GM19467 (cell line): ENCODE measurements at regions not wholly inside any gene's neighbourhood (a gene's known extent, or its start where the extent isn't known, plus 50 kb on each side); places are given as distances from the start of the nearest gene placed in this dataset.

ENCODE experiments used
- ATAC-seq: cut with Tn5 transposase; IDR thresholded peaks from one replicate; pipeline ENCODE4 v1.9.1; 2021; ENCODE audit warnings: mild to moderate bottlenecking, moderate library complexity; ENCODE audit not compliant: unreplicated experiment

DNA sequence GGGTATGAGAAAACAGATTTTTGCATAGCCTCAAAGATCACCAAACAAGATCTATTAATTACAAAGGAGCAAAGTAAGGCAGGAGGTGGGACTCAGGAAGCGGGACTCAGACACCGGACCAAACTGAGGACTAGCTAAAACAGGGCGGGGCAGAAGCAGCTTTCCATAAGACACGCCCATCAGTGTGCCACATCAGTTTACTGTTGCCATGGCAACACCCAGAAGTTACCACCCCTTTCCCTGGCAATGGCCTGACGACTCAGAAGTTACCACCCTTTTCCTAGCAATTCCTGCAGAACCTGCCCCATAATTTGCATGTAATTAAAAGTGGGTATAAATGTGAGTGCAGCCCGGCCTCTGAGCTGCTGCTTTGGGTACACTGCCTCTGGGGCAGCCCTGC lies 173.9 kb downstream of the SHANK2 start:
- no peak for ATAC-seq

GRCh38 chr11:71076525-71077304 lies 175.7 kb downstream of the SHANK2 start:
- no peak for ATAC-seq

DNA sequence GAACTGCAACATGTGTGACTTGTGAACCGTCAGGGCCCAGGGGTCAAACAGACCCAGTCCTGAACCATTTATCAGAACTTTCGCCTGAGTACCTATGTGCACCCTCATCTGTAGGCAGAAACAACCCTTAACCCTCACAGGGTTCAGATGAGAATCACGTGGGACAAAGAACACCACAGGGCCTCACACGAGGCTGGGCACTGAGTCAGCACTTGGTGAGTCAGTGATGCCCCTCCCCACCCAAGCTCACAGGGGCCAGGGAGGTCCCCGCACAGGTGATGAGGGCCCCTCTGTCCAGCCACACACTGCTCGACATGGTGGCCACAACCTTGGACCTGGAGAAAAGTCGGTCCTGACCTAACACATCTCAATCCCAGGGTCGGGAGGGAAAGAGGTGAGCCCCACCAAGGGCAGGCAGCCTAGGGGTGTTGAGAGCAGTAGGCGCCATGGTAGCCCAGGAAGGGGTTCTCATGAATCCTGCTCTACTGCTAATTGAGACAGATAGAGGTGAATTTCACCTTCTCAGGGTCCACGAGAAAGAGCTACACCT lies 176.4 kb downstream of the SHANK2 start:
- no peak for ATAC-seq

GRCh38 chr11:71075116-71075720 lies 177.2 kb downstream of the SHANK2 start:
- ATAC-seq: no peak

- ATAC-seq: no peak
These were observed 180.5 kb downstream of the SHANK2 start for GRCh38 chr11:71071736-71072509.

GRCh38 chr11:71070490-71071453 lies 181.6 kb downstream of the SHANK2 start:
- ATAC-seq: no peak

DNA sequence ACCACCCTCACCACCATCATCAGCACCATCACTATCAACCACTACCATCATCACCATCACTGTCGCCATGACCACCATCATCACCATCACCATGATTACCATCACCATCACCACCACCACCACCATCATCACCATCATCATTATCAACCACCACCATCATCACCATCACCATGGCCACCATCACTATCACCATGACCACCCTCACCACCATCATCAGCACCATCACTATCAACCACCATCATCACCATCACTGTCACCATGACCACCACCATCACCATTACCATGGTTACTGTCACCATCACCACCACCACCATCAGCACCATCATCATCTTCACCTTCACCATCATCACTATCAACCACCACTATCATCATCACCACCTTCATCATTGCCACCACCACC lies 183.4 kb downstream of the SHANK2 start:
- no peak for ATAC-seq

DNA sequence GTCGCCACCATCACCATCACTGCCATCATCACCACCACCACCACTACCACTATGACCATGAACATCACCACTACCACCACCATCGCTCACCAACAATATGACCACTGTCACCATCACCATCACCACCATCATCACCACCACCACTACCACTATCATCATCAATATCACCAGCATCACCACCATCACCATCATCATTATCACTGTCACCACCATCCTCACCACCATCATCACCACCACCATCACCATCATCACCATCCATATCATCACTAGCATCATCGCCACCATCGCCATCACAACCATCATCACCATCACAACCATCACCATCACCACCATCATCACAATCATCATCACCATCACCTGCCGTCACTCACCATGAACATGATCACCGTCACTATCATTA lies 184.6 kb downstream of the SHANK2 start:
- ATAC-seq: no peak

- ATAC-seq: no peak
These were observed 186.1 kb downstream of the SHANK2 start for GRCh38 chr11:71066311-71066710.

GRCh38 chr11:71065841-71066240 lies 186.5 kb downstream of the SHANK2 start:
- ATAC-seq: no peak

DNA sequence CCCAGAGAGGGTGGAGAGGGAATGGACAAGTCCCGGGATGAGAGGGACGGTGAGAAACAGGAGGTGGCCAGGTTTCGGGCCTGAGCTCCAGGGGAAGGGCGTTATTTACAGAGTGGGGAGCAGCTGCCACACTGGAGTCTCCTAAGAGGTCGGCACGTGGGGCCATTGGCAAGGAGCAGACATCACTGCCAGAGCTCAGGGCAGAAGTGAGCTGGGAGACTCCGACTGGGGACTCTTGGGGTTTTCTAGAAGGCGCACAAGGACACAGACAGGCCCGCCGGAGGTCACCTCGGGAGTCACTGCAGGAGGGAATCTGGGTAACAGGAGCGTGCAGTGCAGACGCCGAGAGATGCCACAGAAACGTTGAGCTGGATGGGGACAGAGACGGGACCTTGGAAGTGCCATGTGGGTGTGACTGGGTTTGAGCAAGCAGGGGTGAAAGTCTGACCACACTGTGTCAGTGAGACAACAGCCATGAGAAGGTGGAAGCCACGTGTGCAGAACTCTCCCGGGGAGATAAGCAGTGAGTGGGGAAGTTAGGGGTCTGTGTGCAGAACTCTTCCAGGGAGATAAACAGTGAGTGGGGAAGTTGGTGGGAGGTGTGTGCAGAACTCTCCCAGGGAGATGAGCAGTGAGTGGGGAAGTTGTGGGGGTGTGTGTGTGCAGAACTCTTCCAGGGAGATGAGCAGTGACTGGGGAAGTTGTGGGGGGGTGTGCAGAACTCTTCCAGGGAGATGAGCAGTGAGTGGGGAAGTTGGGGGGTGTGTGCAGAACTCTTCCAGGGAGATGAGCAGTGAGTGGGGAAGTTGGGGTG lies 187.5 kb downstream of the SHANK2 start:
- ATAC-seq: no peak

DNA sequence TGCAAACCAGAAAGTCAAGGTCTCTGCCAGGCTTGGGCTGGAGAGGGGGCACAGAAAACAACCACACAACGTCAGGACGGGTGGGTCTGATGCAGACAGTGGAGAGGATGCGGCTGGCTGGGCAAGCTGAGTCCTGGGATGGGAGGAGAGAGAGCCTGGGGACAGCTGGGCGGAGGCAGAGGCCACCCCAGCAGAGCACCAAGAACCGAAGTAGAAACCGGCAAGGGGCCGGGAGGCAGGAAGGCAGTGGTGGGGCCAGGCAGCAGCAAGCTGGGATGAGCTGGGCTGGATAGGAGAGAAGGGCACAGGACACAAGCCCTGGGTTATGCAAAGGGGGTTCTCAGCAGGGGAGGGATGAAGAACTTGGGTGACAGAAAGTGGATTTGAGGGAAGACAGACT lies 188.2 kb downstream of the SHANK2 start:
- no peak for ATAC-seq

- no peak for ATAC-seq
These were observed 189.2 kb downstream of the SHANK2 start for GRCh38 chr11:71063129-71063528.

DNA sequence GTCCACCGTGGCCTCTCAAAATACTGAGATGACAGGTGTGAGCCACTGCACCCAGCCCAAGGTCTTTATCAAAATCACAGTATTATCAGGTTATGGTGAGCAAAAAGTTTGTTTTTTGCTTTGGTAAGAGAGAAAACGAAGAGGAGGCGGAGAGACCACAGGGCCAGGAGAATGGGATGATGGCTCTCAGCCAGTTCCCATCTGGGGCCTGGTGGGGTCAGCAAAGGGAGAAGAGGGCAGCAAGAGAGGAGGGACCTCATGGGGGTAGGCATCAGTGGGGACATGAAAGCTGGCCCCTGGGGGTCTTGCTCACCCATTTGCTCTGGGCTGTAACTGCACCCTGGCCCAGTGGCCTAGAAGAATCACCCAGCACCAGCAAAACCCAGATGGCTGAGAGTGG lies 190.2 kb downstream of the SHANK2 start:
- no peak for ATAC-seq

- ATAC-seq: no peak
These were observed 192.0 kb downstream of the SHANK2 start for GRCh38 chr11:71060391-71060791.

- no peak for ATAC-seq
These were observed 192.7 kb downstream of the SHANK2 start for GRCh38 chr11:71059662-71060061.

GRCh38 chr11:71055925-71056324 lies 196.5 kb downstream of the SHANK2 start:
- ATAC-seq: no peak
